H1 (cell line): ENCODE measurements at regions not wholly inside any gene's neighbourhood (a gene's known extent, or its start where the extent isn't known, plus 50 kb on each side); places are given as distances from the start of the nearest gene placed in this dataset.

Experiments
- CTCF ChIA-PET: fragments of 300-600 bp; sonication (Branson Sonifier 250); formaldehyde crosslinking; loops from one replicate; lab custom pipeline; 2021; ENCODE audit not compliant: partially characterized antibody; lab: Charles Lee
- POLR2A ChIA-PET: fragments of 300-600 bp; sonication (Branson Sonifier 250); formaldehyde crosslinking; loops from one replicate; lab custom pipeline; 2021; ENCODE audit warnings: inconsistent platforms; ENCODE audit not compliant: partially characterized antibody; lab: Charles Lee
- DNase-seq, 2 experiments: peaks; one replicate each; pipeline versions ENCODE4 v3.0.0 to v3.0.0-alpha.2; 2010 to 2022; ENCODE audit warnings: low spot score in 2 of 2, low read depth in 1 of 2, mixed read lengths in 1 of 2
- FAIRE-seq: peaks from 2 replicates; lab custom pipeline; 2011; peaks lifted over from hg19 to GRCh38; lab: Jason Lieb, UNC
- H2AFZ ChIP-seq: 2 replicates; pipeline ENCODE4 v1.8.1; 2012; ENCODE audit warnings: low read length, inconsistent platforms
- H2AK5ac ChIP-seq: 2 replicates; pipeline ENCODE4 v1.6.1; 2013; ENCODE audit warnings: low read depth, low read length
- H2BK120ac ChIP-seq: replicated peaks from 2 replicates; pipeline ENCODE3; 2013; ENCODE audit warnings: low read depth, low read length, inconsistent platforms
- H2BK12ac ChIP-seq: 2 replicates; pipeline ENCODE4 v1.6.1; 2013; ENCODE audit warnings: low read depth, low read length
- H2BK15ac ChIP-seq: 2 replicates; pipeline ENCODE4 v1.6.1; 2013; ENCODE audit warnings: low read length
- H2BK20ac ChIP-seq: 2 replicates; pipeline ENCODE4 v1.6.1; 2013; ENCODE audit warnings: low read length
- H2BK5ac ChIP-seq: 2 replicates; pipeline ENCODE4 v1.6.1; 2013; ENCODE audit warnings: low read depth, low read length
- H3K14ac ChIP-seq: 2 replicates; pipeline ENCODE4 v1.6.1; 2013; ENCODE audit warnings: inconsistent platforms; ENCODE audit not compliant: insufficient read length
- H3K18ac ChIP-seq: 2 replicates; pipeline ENCODE4 v1.6.1; 2013; ENCODE audit warnings: low read length; ENCODE audit errors: extremely low read depth
- H3K23ac ChIP-seq: 2 replicates; pipeline ENCODE4 v1.6.1; 2013; ENCODE audit warnings: inconsistent platforms; ENCODE audit not compliant: insufficient read length
- H3K23me2 ChIP-seq: 2 replicates; pipeline ENCODE4 v1.6.1; 2013; ENCODE audit warnings: low read depth, low read length
- H3K27ac ChIP-seq: 2 replicates; pipeline ENCODE4 v1.6.1; 2011; ENCODE audit warnings: low read depth, low read length, inconsistent platforms
- H3K27me3 ChIP-seq, 4 experiments: replicated peaks in 1 of 4; 1 replicate in 1 of 4; 2 replicates in 3 of 4; pipeline versions ENCODE4 v1.6.1 to v1.8.1; 2011 to 2013; ENCODE audit warnings: low read length in 3 of 4, mild to moderate bottlenecking in 3 of 4, inconsistent platforms in 2 of 4, mixed read lengths in 2 of 4, moderate library complexity in 1 of 4; ENCODE audit not compliant: control insufficient read depth in 3 of 4, insufficient read depth in 3 of 4; ENCODE audit errors: extremely low read depth in 1 of 4
- H3K36me3 ChIP-seq, 4 experiments: 2 replicates each; pipeline versions ENCODE4 v1.6.1 to v1.8.1; 2011 to 2013; ENCODE audit warnings: mild to moderate bottlenecking in 4 of 4, low read length in 3 of 4, moderate library complexity in 2 of 4, control low read depth in 1 of 4, inconsistent platforms in 1 of 4; ENCODE audit not compliant: insufficient read depth in 4 of 4, control insufficient read depth in 2 of 4
- H3K4ac ChIP-seq: replicated peaks from 2 replicates; pipeline ENCODE3; 2013; ENCODE audit warnings: low read length, low read depth, mixed read lengths, inconsistent platforms; ENCODE audit not compliant: insufficient read length
- H3K4me1 ChIP-seq, 4 experiments: replicated peaks in 1 of 4; 1 replicate in 1 of 4; 2 replicates in 3 of 4; pipeline versions ENCODE4 v1.6.1 to v1.8.1; 2011 to 2013; ENCODE audit warnings: low read length in 3 of 4, inconsistent platforms in 2 of 4, mixed read lengths in 1 of 4; ENCODE audit not compliant: insufficient read depth in 4 of 4, control insufficient read depth in 3 of 4
- H3K4me2 ChIP-seq, 2 experiments: 2 replicates each; pipeline versions ENCODE4 v1.6.1 to v1.8.1; 2011 to 2013; ENCODE audit warnings: low read depth in 2 of 2, low read length in 2 of 2, control low read depth in 1 of 2, inconsistent platforms in 1 of 2, mild to moderate bottlenecking in 1 of 2; ENCODE audit not compliant: insufficient read depth in 1 of 2
- H3K4me3 ChIP-seq, 4 experiments: fragments of 200-600, 300-600 bp in 1 of 4; sonication (generic), shearing (Covaris generic), sonication (Bioruptor Twin) in 1 of 4; 2 replicates each; pipeline versions ENCODE4 v1.5.1 to v1.8.1; 2011 to 2016; ENCODE audit warnings: low read length in 4 of 4, low read depth in 3 of 4, control low read depth in 2 of 4, inconsistent platforms in 2 of 4, mild to moderate bottlenecking in 2 of 4, mixed read lengths in 1 of 4, moderate library complexity in 1 of 4; ENCODE audit not compliant: insufficient read depth in 2 of 4; ENCODE audit errors: extremely low read depth in 1 of 4
- H3K56ac ChIP-seq: replicated peaks from 2 replicates; pipeline ENCODE3; 2013; ENCODE audit warnings: low read depth, mild to moderate bottlenecking, mixed read lengths, low read length, inconsistent platforms; ENCODE audit not compliant: insufficient read length
- H3K79me1 ChIP-seq: 2 replicates; pipeline ENCODE4 v1.6.1; 2013; ENCODE audit warnings: low read depth, low read length, control low read depth
- H3K79me2 ChIP-seq, 2 experiments: 2 replicates each; pipeline versions ENCODE4 v1.6.1 to v1.8.1; 2012 to 2013; ENCODE audit warnings: low read length in 2 of 2, mild to moderate bottlenecking in 2 of 2, inconsistent platforms in 1 of 2; ENCODE audit not compliant: insufficient read depth in 2 of 2, control insufficient read depth in 1 of 2
- H3K9ac ChIP-seq, 4 experiments: replicated peaks in 1 of 4; 1 replicate in 1 of 4; 2 replicates in 3 of 4; pipeline versions ENCODE4 v1.6.1 to v1.8.1; 2011 to 2013; ENCODE audit warnings: low read depth in 3 of 4, low read length in 3 of 4, control low read depth in 2 of 4, mild to moderate bottlenecking in 2 of 4, moderate library complexity in 2 of 4, inconsistent platforms in 1 of 4; ENCODE audit errors: extremely low read depth in 1 of 4
- H3K9me3 ChIP-seq, 2 experiments: 2 replicates each; pipeline versions ENCODE4 v1.6.1 to v1.8.1; 2012 to 2013; ENCODE audit warnings: mild to moderate bottlenecking in 2 of 2, moderate library complexity in 2 of 2, control low read depth in 1 of 2, inconsistent platforms in 1 of 2, low read depth in 1 of 2, low read length in 1 of 2, mixed read lengths in 1 of 2; ENCODE audit not compliant: insufficient read depth in 2 of 2
- H4K20me1 ChIP-seq, 2 experiments: replicated peaks in 1 of 2; 2 replicates each; pipeline versions ENCODE3 to v1.8.1; 2011 to 2013; ENCODE audit warnings: inconsistent platforms in 2 of 2, low read length in 2 of 2, mild to moderate bottlenecking in 1 of 2; ENCODE audit not compliant: insufficient read depth in 2 of 2, control insufficient read depth in 1 of 2
- H4K5ac ChIP-seq: 2 replicates; pipeline ENCODE4 v1.6.1; 2013; ENCODE audit warnings: low read length, low read depth, mixed read lengths, inconsistent platforms; ENCODE audit not compliant: insufficient read length
- H4K8ac ChIP-seq: 2 replicates; pipeline ENCODE4 v1.8.0; 2013; ENCODE audit warnings: mild to moderate bottlenecking, moderate library complexity, low read length, inconsistent platforms; ENCODE audit not compliant: insufficient read depth; ENCODE audit errors: extremely low read depth
- H4K91ac ChIP-seq: replicated peaks from 2 replicates; pipeline ENCODE3; 2013; ENCODE audit warnings: low read length, mixed read lengths, inconsistent platforms; ENCODE audit not compliant: insufficient read length
- CEBPB ChIP-seq: IDR thresholded peaks from 2 replicates; pipeline ENCODE4 v1.6.1; 2012; ENCODE audit warnings: low read depth, low read length
- CHD1 ChIP-seq: IDR thresholded peaks from 2 replicates; pipeline ENCODE4 v1.6.1; 2012; ENCODE audit warnings: low read depth, low read length, improper control_type of control experiment
- EP300 ChIP-seq, 2 experiments: IDR thresholded peaks; 1 replicate in 1 of 2; 2 replicates in 1 of 2; pipeline ENCODE4 v1.6.1; 2011 to 2012; ENCODE audit warnings: low read depth in 2 of 2, low read length in 2 of 2, mild to moderate bottlenecking in 2 of 2, borderline replicate concordance in 1 of 2, inconsistent platforms in 1 of 2, moderate library complexity in 1 of 2
- GTF2F1 ChIP-seq: IDR thresholded peaks from 2 replicates; pipeline ENCODE4 v1.6.1; 2012; ENCODE audit warnings: low read depth, low read length, improper control_type of control experiment, borderline replicate concordance
- KDM1A ChIP-seq: fragments of 200-600, 300-600 bp; sonication (generic); IDR thresholded peaks from 2 replicates; pipeline ENCODE4 v1.7.1; 2016; ENCODE audit warnings: mild to moderate bottlenecking, low read length, borderline replicate concordance
- RAD21 ChIP-seq, 2 experiments: IDR thresholded peaks in 1 of 2; conservative IDR thresholded peaks in 1 of 2; 2 replicates each; pipeline ENCODE4 v1.6.1; 2011; ENCODE audit warnings: low read depth in 2 of 2, low read length in 2 of 2, improper control_type of control experiment in 1 of 2, inconsistent platforms in 1 of 2, mild to moderate bottlenecking in 1 of 2, moderate library complexity in 1 of 2
- RXRA ChIP-seq: IDR thresholded peaks from 2 replicates; pipeline ENCODE4 v1.6.1; 2011; ENCODE audit warnings: low read depth, mild to moderate bottlenecking, low read length, moderate library complexity; ENCODE audit not compliant: insufficient read depth
- SIRT6 ChIP-seq: IDR thresholded peaks from one replicate; pipeline ENCODE4 v1.7.1; 2012; ENCODE audit warnings: low read length, inconsistent platforms
- SP1 ChIP-seq: IDR thresholded peaks from 2 replicates; pipeline ENCODE4 v1.6.1; 2011; ENCODE audit warnings: low read depth, low read length
- SP2 ChIP-seq: IDR thresholded peaks from 2 replicates; pipeline ENCODE4 v1.6.1; 2012; ENCODE audit warnings: mild to moderate bottlenecking, low read length, inconsistent platforms
- SRF ChIP-seq: IDR thresholded peaks from 2 replicates; pipeline ENCODE4 v1.6.1; 2011; ENCODE audit warnings: mild to moderate bottlenecking, low read depth, low read length, moderate library complexity
- WGBS, 2 experiments: shearing (Covaris generic) in 1 of 2; methylation state at CpG; one replicate each; pipeline versions ENCODE4 v1.1.6 to v1.1.7; 2013 to 2015; ENCODE audit warnings: low lambda C conversion rate in 2 of 2, mixed read lengths in 2 of 2, inconsistent platforms in 1 of 2, low coverage in 1 of 2, missing lambda C conversion rate in 1 of 2; ENCODE audit not compliant: insufficient replicate concordance in 2 of 2, insufficient coverage in 1 of 2, insufficient read length in 1 of 2; ENCODE audit errors: extremely low coverage in 1 of 2, missing lambda C conversion rate in 1 of 2; 5-methylcytosine and 5-hydroxymethylcytosine counted together

DNA sequence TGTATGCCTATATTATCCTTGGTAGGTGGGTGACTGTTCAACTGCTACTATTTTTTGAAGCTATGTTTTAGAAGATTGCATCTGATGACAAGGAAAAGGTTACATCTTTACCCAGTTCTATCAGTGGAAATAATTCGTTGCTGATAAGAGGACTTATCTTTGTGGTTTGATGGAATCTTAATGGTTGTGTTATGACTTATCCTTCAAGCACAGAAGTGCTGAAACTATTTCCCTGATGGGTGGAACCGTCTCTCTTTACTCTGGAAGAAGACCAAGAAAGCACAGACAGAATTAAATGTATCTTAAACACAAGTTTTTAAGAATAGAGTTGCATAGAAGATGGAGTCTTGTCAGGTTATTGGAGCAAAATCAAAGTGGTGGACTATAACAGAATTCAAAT is 437.7 kb upstream of the KAZN start:
- H3K36me3 ChIP-seq, result no peaks in the 10 kb centered on the region
- H4K8ac ChIP-seq, result no peak overlapping the region
- H3K9me3 ChIP-seq, result peaks cover 6 to 14% of the 10 kb centered on the region in 2 experiments; a peak in 2 of 4 replicates
- H2BK15ac ChIP-seq, result no peak overlapping the region
- no peak overlapping the region for H4K5ac ChIP-seq
- H3K56ac ChIP-seq, result no peak overlapping the region
- H3K27me3 ChIP-seq, result no peaks in the 10 kb centered on the region; a peak in 1 of 7 replicates
- DNase-seq, result no peak
- H4K20me1 ChIP-seq, result no peaks in the 10 kb centered on the region
- ChIA-PET POLR2A (no interaction called here), CTCF (interaction anchor here (1.3 to 1.9 kb wide), 2 partner anchors 11 to 40 kb away, joined by 3 to 6 read pairs; no protein-coding TSS in a partner anchor)
- H3K79me2 ChIP-seq, result no peaks in the 10 kb centered on the region
- H2BK20ac ChIP-seq, result no peak overlapping the region
- H2AFZ ChIP-seq, result no peak overlapping the region
- H3K4me2 ChIP-seq, result no peak overlapping the region
- TF ChIP-seq CHD1 (no peak), CEBPB (no peak), SRF (no peak), SIRT6 (no peak), RXRA (no peak), SP2 (no peak), KDM1A (no peak), GTF2F1 (no peak), RAD21 (IDR thresholded peaks at IDR 0.05 in 1 of 2, conservative IDR thresholded peaks at IDR 0.05 in 1 of 2; ENCODE audit: low read depth in 2 of 2, low read length in 2 of 2) (no peak), EP300 (IDR thresholded peaks at IDR 0.05; ENCODE audit: borderline replicate concordance in 1 of 2, low read depth in 2 of 2, low read length in 2 of 2) (no peak), SP1 (no peak)
- no peak overlapping the region for H3K14ac ChIP-seq
- no peaks in the 10 kb centered on the region for H3K23me2 ChIP-seq
- H2BK12ac ChIP-seq, result no peak overlapping the region
- no peak overlapping the region for H2BK120ac ChIP-seq
- no peak overlapping the region for H2BK5ac ChIP-seq
- no peaks in the 10 kb centered on the region for H3K79me1 ChIP-seq
- H3K23ac ChIP-seq, result no peak overlapping the region
- WGBS, 2 experiments, result 81% methylated on average over 2 of the region's 2 CpGs; no CpG with 5 or more reads in 1 of the 2 experiments
- peaks cover 0 to 6% (median 1%) of the 10 kb centered on the region in 4 experiments; a peak in 3 of 7 replicates for H3K4me1 ChIP-seq
- no peak overlapping the region for H4K91ac ChIP-seq
- H3K27ac ChIP-seq, result no peak overlapping the region
- H3K18ac ChIP-seq, result no peak overlapping the region
- FAIRE-seq, result no peak
- no peak overlapping the region for H3K9ac ChIP-seq
- H3K4me3 ChIP-seq, result no peak overlapping the region
- no peak overlapping the region for H3K4ac ChIP-seq
- H2AK5ac ChIP-seq, result no peak overlapping the region
